Stimulated activated CD8-positive, alpha-beta memory T cell treated with anti-CD3 and anti-CD28 coated beads, Interleukin-15, amount 100 ng/mL, for 48 hours (primary cell): ENCODE measurements at regions not wholly inside any gene's neighbourhood (a gene's known extent, or its start where the extent isn't known, plus 50 kb on each side); places are given as distances from the start of the nearest gene placed in this dataset.
"Not testable (repeated sequence)": the region's sequence is repeated elsewhere in the genome, so short reads cannot be mapped to it uniquely, and the experiment has no call there.

Source experiments
- DNase-seq, 2 donors: peaks; one replicate each; pipeline ENCODE4 v3.0.0-alpha.2; 2020; ENCODE audit warnings: low read depth in 2 of 2

GRCh38 chr20:47983642-47984041 is 198.4 kb upstream of the SULF2 start:
- not testable (repeated sequence) for DNase-seq

- DNase-seq: no peak
Observed at GRCh38 chr20:47982574-47983360, 197.5 kb upstream of the SULF2 start.

- no peak for DNase-seq
Observed at GRCh38 chr20:47981222-47981621, 195.9 kb upstream of the SULF2 start.

GRCh38 chr20:47980336-47981177 is 195.3 kb upstream of the SULF2 start:
- DNase-seq: no peak

GRCh38 chr20:47979361-47980095 is 194.2 kb upstream of the SULF2 start:
- DNase-seq: not testable (repeated sequence)

- not testable (repeated sequence) for DNase-seq
Observed at GRCh38 chr20:47978428-47979120, 193.3 kb upstream of the SULF2 start.

GRCh38 chr20:47977789-47978252 is 192.5 kb upstream of the SULF2 start:
- DNase-seq: not testable (repeated sequence)

GRCh38 chr20:47977017-47977788 is 191.9 kb upstream of the SULF2 start:
- DNase-seq: not testable (repeated sequence)

- DNase-seq: no peak
Observed at GRCh38 chr20:47974234-47974878, 189.1 kb upstream of the SULF2 start.

- no peak for DNase-seq
Observed at GRCh38 chr20:47973519-47974233, 188.4 kb upstream of the SULF2 start.

- DNase-seq: no peak
Observed at GRCh38 chr20:47972916-47973309, 187.6 kb upstream of the SULF2 start.

GRCh38 chr20:47972297-47972915 is 187.1 kb upstream of the SULF2 start:
- DNase-seq: not testable (repeated sequence)

- DNase-seq: no peak
Observed at GRCh38 chr20:47971058-47971791, 185.9 kb upstream of the SULF2 start.

- DNase-seq: no peak
Observed at GRCh38 chr20:47970282-47970903, 185.1 kb upstream of the SULF2 start.

- no peak for DNase-seq
Observed at GRCh38 chr20:47969426-47969825, 184.1 kb upstream of the SULF2 start.

- no peak for DNase-seq
Observed at GRCh38 chr20:47968541-47969310, 183.4 kb upstream of the SULF2 start.

- DNase-seq: no peak
Observed at GRCh38 chr20:47964149-47964548, 178.9 kb upstream of the SULF2 start.
